Ovary (tissue), 7 donors: ENCODE measurements at regions not wholly inside any gene's neighbourhood (a gene's known extent, or its start where the extent isn't known, plus 50 kb on each side); places are given as distances from the start of the nearest gene placed in this dataset.

Source experiments
- DNase-seq, 5 donors: peaks; one replicate each; pipeline ENCODE4 v3.0.0-alpha.2; 2019 to 2020
- H3K27ac ChIP-seq, 2 donors: fragments of 200-600 bp; one replicate each; pipeline versions ENCODE4 v1.5.1 to v1.8.0; 2019 to 2022
- H3K27me3 ChIP-seq: fragments of 200-600 bp; one replicate; pipeline ENCODE4 v1.8.0; 2022
- H3K36me3 ChIP-seq: fragments of 200-600 bp; sonication (generic); one replicate; pipeline ENCODE4 v1.5.1; 2019
- H3K4me1 ChIP-seq: one replicate; pipeline ENCODE4 v1.8.1; 2013; ENCODE audit warnings: mild to moderate bottlenecking, moderate library complexity; ENCODE audit not compliant: insufficient read depth
- H3K4me3 ChIP-seq: fragments of 200-600 bp; sonication (generic); one replicate; pipeline ENCODE4 v1.5.1; 2017
- H3K9me3 ChIP-seq, 2 donors: fragments of 200-600 bp in 1 of 2; sonication (generic) in 1 of 2; one replicate each; pipeline versions ENCODE4 v1.5.1 to v1.8.1; 2013 to 2019; ENCODE audit warnings: mild to moderate bottlenecking in 1 of 2, moderate library complexity in 1 of 2
- EP300 ChIP-seq: sonication (generic); formaldehyde crosslinking; IDR thresholded peaks from one replicate; pipeline ENCODE4 v1.6.1; 2017; ENCODE audit warnings: antibody characterized with exemption
- POLR2A ChIP-seq: fragments of 450-650 bp; IDR thresholded peaks from one replicate; pipeline ENCODE4 v1.6.1; 2017; ENCODE audit warnings: antibody characterized with exemption, mild to moderate bottlenecking, moderate library complexity
- WGBS, 3 donors: extraction: QIAGEN DNeasy Blood & Tissue Kit in 1 of 3; methylation state at CpG; one replicate each; pipeline versions ENCODE4 v1.1.5 to v1.1.7; 2013 to 2017; 5-methylcytosine and 5-hydroxymethylcytosine counted together
- intact Hi-C, 4 donors: fragments of 100-400 bp; cut with DNase I; formaldehyde crosslinking; loops; one replicate each; pipeline versions ENCODE4 v1.11.0 to v1.15.1; 2022 to 2023
- TF ChIP-seq, protein P1 (sequence below), 3 donors: fragments of 450-650 bp in 2 of 3; fragments of 200-600 bp in 1 of 3; IDR thresholded peaks; one replicate each; pipeline versions ENCODE4 v1.5.1 to v1.8.0; 2016 to 2022; ENCODE audit warnings: antibody characterized with exemption in 3 of 3, mild to moderate bottlenecking in 1 of 3
- donor health status: DM: no; HTN: no; CAD: no; lungs with moderate emphysema.
- donor health status: DM: no; HTN: no; CAD: no.
- donor health status: Bipolar disorder and iron deficiency.
- donor health status: DM: no; HTN: no; CAD: no.
- donor health status: DM: yes; HTN: yes; CAD: no.

- Histone ChIP-seq H3K4me1 (peaks cover 4% of the 10 kb centered on the region), H3K36me3 (no peaks in the 10 kb centered on the region), H3K27ac (no peak overlapping the region), H3K27me3 (no peaks in the 10 kb centered on the region), H3K9me3 (no peaks in the 10 kb centered on the region), H3K4me3 (no peak overlapping the region)
- TF ChIP-seq EP300 (peak; percentile 38), POLR2A (no peak)
- WGBS, 3 donors, result 55 to 75% (median 71%) methylated on average over 8 of the region's 8 CpGs
- no peak for DNase-seq
- intact Hi-C loops, result loop anchor here in 3 of 4 donors (5.0 to 10.0 kb wide), 2 partner anchors 426 to 1332 kb away; no protein-coding TSS in a partner anchor
Observed at GRCh38 chr20:48198929-48199451, 413.7 kb upstream of the SULF2 start.

- TF ChIP-seq EP300, result no peak
- no peak for TF ChIP-seq POLR2A
- H3K36me3 ChIP-seq, result no peaks in the 10 kb centered on the region
- no peaks in the 10 kb centered on the region for H3K27me3 ChIP-seq
- intact Hi-C loops, result loop anchor here in 3 of 4 donors (5.0 to 10.0 kb wide), 2 partner anchors 428 to 1330 kb away; no protein-coding TSS in a partner anchor
- 49 to 75% (median 67%) methylated on average over 14 of the region's 14 CpGs for WGBS, 3 donors
- DNase-seq, result peak in 1 of 5 donors; percentile 49
- no peaks in the 10 kb centered on the region for H3K4me1 ChIP-seq
- H3K27ac ChIP-seq, result no peak overlapping the region
- no peaks in the 10 kb centered on the region for H3K9me3 ChIP-seq
- H3K4me3 ChIP-seq, result no peak overlapping the region
Observed at GRCh38 chr20:48197066-48197465, 411.8 kb upstream of the SULF2 start.

DNA sequence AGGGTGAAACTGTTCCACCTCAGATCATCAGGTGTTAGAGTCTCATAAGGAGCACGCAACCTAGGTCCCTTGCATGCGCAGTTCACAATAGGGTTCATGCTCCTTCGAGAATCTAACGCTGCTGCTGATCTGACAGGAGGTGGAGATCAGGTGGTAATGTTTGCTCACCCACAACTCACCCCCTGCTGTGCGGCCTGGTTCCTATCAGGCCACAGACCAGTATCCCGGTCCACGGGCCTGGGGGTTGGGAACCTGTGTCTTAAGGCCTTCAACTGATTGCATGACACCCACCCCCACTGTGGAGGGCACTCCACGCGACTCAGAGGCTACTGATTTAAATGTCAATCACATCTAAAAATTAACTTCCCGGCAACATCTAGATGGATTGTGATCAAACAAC lies 411.2 kb upstream of the SULF2 start:
- Histone ChIP-seq H3K9me3 (no peaks in the 10 kb centered on the region), H3K4me1 (no peaks in the 10 kb centered on the region), H3K36me3 (no peaks in the 10 kb centered on the region), H3K27me3 (no peaks in the 10 kb centered on the region), H3K27ac (no peak overlapping the region), H3K4me3 (no peak overlapping the region)
- WGBS, 3 donors, result 89 to 93% (median 90%) methylated on average over 10 of the region's 10 CpGs
- TF ChIP-seq EP300 (no peak), POLR2A (no peak)
- TF ChIP-seq, protein P1, sequence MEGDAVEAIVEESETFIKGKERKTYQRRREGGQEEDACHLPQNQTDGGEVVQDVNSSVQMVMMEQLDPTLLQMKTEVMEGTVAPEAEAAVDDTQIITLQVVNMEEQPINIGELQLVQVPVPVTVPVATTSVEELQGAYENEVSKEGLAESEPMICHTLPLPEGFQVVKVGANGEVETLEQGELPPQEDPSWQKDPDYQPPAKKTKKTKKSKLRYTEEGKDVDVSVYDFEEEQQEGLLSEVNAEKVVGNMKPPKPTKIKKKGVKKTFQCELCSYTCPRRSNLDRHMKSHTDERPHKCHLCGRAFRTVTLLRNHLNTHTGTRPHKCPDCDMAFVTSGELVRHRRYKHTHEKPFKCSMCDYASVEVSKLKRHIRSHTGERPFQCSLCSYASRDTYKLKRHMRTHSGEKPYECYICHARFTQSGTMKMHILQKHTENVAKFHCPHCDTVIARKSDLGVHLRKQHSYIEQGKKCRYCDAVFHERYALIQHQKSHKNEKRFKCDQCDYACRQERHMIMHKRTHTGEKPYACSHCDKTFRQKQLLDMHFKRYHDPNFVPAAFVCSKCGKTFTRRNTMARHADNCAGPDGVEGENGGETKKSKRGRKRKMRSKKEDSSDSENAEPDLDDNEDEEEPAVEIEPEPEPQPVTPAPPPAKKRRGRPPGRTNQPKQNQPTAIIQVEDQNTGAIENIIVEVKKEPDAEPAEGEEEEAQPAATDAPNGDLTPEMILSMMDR (IDR thresholded peaks at IDR 0.05), result no peak
- intact Hi-C loops, result loop anchor here in 3 of 4 donors (5.0 to 10.0 kb wide), 2 partner anchors 428 to 1329 kb away; no protein-coding TSS in a partner anchor
- peak in 1 of 5 donors; percentile 31 for DNase-seq

GRCh38 chr20:48196001-48196400 lies 410.7 kb upstream of the SULF2 start:
- TF ChIP-seq EP300, result no peak
- TF ChIP-seq POLR2A, result no peak
- Histone ChIP-seq H3K36me3 (no peaks in the 10 kb centered on the region), H3K27ac (no peak overlapping the region), H3K4me1 (no peaks in the 10 kb centered on the region), H3K9me3 (no peaks in the 10 kb centered on the region), H3K4me3 (no peak overlapping the region), H3K27me3 (no peaks in the 10 kb centered on the region)
- intact Hi-C loops, result loop anchor here in 3 of 4 donors (5.0 to 10.0 kb wide), 2 partner anchors 429 to 1329 kb away; no protein-coding TSS in a partner anchor
- no peak for DNase-seq
- WGBS, 3 donors, result 63 to 71% (median 70%) methylated on average over 5 of the region's 5 CpGs

DNA sequence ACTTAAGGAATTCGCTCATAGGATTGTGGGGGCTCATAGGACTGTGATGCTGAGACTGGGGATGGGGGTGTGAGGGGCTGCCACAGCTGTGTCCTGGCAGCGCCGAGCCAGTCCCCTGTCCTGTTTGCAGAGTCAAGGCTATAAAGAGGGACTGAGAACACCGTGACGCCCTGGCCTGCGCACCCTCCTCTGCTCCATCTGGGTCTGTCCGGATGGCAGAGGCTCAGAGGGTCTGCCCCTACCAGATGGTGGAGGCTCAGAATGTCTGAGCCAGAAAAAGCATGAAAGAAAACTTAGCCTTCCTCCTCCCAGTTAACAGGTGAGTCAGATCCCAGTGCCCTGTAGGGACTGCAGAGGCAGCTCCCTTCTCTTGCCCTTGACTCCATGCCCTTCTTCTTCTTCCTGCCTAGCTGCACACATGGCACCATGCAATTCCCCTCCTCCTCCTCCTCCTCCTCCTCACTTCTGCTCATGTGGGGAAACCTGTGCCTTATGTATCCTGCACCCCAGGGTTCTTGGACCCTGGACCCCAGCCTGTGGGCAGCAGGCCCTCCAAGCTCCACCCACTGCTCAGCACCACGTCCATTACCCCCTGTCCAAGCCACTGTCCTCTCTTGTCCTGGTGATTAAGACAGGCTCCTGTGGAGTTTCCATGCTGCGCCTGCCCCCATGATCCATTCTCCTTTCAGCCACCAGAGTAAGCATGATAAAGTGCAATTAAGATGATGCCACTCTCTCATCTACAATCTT lies 410.0 kb upstream of the SULF2 start:
- Histone ChIP-seq H3K27me3 (no peaks in the 10 kb centered on the region), H3K36me3 (no peaks in the 10 kb centered on the region), H3K4me3 (no peak overlapping the region), H3K9me3 (no peaks in the 10 kb centered on the region), H3K4me1 (no peaks in the 10 kb centered on the region), H3K27ac (no peak overlapping the region)
- no peak for TF ChIP-seq EP300
- TF ChIP-seq, protein P1 (IDR thresholded peaks at IDR 0.05), result no peak
- TF ChIP-seq POLR2A, result no peak
- peak in 1 of 5 donors; percentile 16 for DNase-seq
- WGBS, 3 donors, result 90 to 94% (median 91%) methylated on average over 9 of the region's 9 CpGs
- intact Hi-C loops, result loop anchor here in 3 of 4 donors (5.0 to 10.0 kb wide), 2 partner anchors 430 to 1328 kb away; no protein-coding TSS in a partner anchor
